ENCODE measurements at regions not wholly inside any gene's neighbourhood (a gene's known extent, or its start where the extent isn't known, plus 50 kb on each side); places are given as distances from the start of the nearest gene placed in this dataset.
"Not testable (repeated sequence)": the region's sequence is repeated elsewhere in the genome, so short reads cannot be mapped to it uniquely, and the experiment has no call there.

DNA sequence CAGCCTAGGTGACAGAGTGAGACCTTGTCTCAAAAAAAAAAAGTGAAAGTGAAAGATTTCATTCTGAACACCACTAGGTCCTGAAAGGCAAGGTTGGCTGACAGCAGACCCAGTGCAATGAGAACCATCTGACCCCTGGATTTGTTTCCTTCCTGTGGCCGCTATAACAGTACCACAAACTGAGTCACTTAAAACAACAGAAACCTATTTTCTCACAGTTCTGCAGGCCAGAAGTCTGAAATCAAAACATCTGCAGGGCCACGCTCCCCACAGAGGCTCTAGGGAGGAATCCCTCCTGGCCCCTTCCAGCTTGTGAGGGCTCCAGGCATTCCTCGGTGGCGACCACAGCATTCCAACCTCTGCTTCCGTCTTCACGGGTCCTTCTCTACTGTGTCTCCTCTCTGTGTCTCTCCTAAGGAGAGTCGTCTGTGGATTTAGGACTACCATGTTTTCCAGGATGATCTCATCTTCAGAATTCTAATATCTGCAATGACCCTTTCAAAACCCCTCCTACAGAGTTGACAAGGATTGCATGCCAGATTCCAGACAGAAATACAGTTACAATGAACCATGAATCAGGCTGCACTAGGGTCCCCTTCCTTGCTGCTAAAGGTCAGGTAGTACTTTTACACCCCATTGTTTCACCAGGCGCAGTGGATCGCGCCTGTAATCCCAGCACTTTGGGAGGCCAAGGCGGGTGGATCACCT, 78.0 kb upstream of the ADGRL1 start:
- H3K27me3 ChIP-seq; intact Hi-C loops (cut with DNase I); H3K36me3 ChIP-seq; H3K9me3 ChIP-seq; H3K27ac ChIP-seq; H3K4me3 ChIP-seq; H3K4me1 ChIP-seq; DNase-seq: not testable (repeated sequence)
- 35 to 37% methylated on average over 5 to 7 of the region's 11 CpGs for WGBS, 2 donors

DNA sequence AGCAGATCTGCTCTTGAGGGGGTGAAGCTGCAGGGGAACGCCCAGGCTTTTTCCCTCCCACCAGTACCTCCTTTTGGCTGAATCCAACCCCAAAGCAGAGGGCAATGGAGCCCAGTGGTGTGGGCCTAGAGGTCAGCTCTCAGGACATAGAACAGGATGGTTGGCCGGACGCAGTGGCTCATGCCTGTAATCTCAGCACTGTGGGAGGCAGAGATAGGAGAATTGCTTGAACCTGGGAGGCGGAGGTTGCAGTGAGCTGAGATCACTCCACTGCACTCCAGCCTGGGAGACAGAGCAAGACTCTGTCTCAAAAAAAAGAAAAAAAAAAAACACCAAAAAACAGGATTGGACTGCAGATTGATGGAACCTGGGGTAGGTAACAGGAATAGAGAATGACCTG, 73.3 kb upstream of the ADGRL1 start:
- H3K9me3 ChIP-seq; DNase-seq; intact Hi-C loops (cut with DNase I); H3K4me3 ChIP-seq; H3K36me3 ChIP-seq; H3K4me1 ChIP-seq; H3K27ac ChIP-seq; H3K27me3 ChIP-seq: not testable (repeated sequence)
- WGBS, 2 donors = 72 to 89% methylated on average over 4 of the region's 4 CpGs

DNA sequence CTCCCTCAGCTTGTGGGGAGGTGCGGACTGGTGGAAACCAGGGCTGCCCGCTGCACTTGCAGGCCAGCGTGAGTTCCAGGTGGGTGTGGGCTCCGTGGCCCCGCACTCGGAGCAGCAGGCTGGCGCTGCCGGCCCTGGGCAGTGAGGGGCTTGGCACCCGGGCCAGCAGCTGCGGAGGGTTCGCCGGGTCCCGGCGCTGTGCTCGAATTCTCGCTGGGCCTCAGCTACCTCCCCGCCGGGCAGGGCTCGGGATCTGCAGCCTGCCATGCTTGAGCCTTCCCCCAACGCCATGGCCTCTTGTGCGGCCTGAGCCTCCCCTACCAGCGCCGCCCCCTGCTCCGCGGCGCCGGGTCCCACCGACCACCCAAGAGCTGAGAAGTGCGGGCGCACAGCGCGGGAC, 71.6 kb upstream of the ADGRL1 start:
- intact Hi-C loops (cut with DNase I) = no loop called here
- Histone ChIP-seq H3K4me3 (no peak overlapping the region), H3K27me3 (peaks cover 0 to 9% (median 0%) of the 10 kb centered on the region in 4 donors), H3K4me1 (no peaks in the 10 kb centered on the region), H3K36me3 (no peaks in the 10 kb centered on the region), H3K9me3 (no peaks in the 10 kb centered on the region), H3K27ac (no peak overlapping the region)
- 95% methylated on average over 13 of the region's 32 CpGs; no CpG with 5 or more reads in 1 of the 2 donors for WGBS, 2 donors
- TF ChIP-seq POLR2A (IDR thresholded peaks at IDR 0.05) = no peak
- TF ChIP-seq, protein P1, sequence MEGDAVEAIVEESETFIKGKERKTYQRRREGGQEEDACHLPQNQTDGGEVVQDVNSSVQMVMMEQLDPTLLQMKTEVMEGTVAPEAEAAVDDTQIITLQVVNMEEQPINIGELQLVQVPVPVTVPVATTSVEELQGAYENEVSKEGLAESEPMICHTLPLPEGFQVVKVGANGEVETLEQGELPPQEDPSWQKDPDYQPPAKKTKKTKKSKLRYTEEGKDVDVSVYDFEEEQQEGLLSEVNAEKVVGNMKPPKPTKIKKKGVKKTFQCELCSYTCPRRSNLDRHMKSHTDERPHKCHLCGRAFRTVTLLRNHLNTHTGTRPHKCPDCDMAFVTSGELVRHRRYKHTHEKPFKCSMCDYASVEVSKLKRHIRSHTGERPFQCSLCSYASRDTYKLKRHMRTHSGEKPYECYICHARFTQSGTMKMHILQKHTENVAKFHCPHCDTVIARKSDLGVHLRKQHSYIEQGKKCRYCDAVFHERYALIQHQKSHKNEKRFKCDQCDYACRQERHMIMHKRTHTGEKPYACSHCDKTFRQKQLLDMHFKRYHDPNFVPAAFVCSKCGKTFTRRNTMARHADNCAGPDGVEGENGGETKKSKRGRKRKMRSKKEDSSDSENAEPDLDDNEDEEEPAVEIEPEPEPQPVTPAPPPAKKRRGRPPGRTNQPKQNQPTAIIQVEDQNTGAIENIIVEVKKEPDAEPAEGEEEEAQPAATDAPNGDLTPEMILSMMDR (IDR thresholded peaks at IDR 0.05) = no peak
- DNase-seq = no peak

DNA sequence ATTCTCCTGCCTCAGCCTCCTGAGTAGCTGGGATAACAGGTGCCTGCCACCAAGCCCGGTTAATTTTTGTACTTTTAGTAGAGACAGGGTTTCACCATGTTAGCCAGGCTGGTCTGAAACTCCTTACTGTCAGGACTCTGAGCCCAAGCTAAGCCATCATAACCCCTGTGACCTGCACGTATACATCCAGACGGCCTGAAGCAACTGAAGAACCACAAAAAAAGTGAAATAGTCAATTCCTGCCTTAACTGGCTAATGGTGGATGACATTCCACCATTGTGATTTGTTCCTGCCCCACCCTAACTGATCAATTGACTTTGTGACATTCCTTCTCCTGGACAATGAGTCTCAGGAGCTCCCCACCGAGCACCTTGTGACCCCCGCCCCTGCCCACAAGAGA, 69.9 kb upstream of the ADGRL1 start:
- DNase-seq; intact Hi-C loops (cut with DNase I); H3K4me3 ChIP-seq; H3K36me3 ChIP-seq; H3K27ac ChIP-seq; H3K4me1 ChIP-seq; H3K9me3 ChIP-seq: not testable (repeated sequence)
- H3K27me3 ChIP-seq = peaks cover 0 to 20% (median 0%) of the 10 kb centered on the region in 4 donors
- 78 to 80% methylated on average over 5 of the region's 5 CpGs for WGBS, 2 donors

GRCh38 chr19:14272623-14273022, 66.7 kb upstream of the ADGRL1 start:
- Histone ChIP-seq H3K27ac (no peak overlapping the region), H3K27me3 (peaks cover 0 to 19% (median 0%) of the 10 kb centered on the region in 4 donors), H3K9me3 (no peaks in the 10 kb centered on the region), H3K4me3 (no peak overlapping the region), H3K4me1 (no peaks in the 10 kb centered on the region), H3K36me3 (no peaks in the 10 kb centered on the region)
- intact Hi-C loops (cut with DNase I) = no loop called here
- TF ChIP-seq, protein P1 (IDR thresholded peaks at IDR 0.05) = no peak
- TF ChIP-seq POLR2A (IDR thresholded peaks at IDR 0.05) = no peak
- DNase-seq = no peak
- 89 to 100% methylated on average over 4 of the region's 4 CpGs for WGBS, 2 donors

- intact Hi-C loops (cut with DNase I) = no loop called here
- H3K27ac ChIP-seq = no peak overlapping the region
- H3K9me3 ChIP-seq = no peaks in the 10 kb centered on the region
- H3K36me3 ChIP-seq = no peaks in the 10 kb centered on the region
- 38 to 56% methylated on average over 1 of the region's 1 CpG for WGBS, 2 donors
- peaks cover 0 to 26% (median 0%) of the 10 kb centered on the region in 4 donors for H3K27me3 ChIP-seq
- no peaks in the 10 kb centered on the region for H3K4me1 ChIP-seq
- no peak overlapping the region for H3K4me3 ChIP-seq
- DNase-seq = no peak
- no peak for TF ChIP-seq POLR2A (IDR thresholded peaks at IDR 0.05)
- TF ChIP-seq, protein P1 (IDR thresholded peaks at IDR 0.05) = no peak
Observed at GRCh38 chr19:14271840-14272239, 65.9 kb upstream of the ADGRL1 start.

DNA sequence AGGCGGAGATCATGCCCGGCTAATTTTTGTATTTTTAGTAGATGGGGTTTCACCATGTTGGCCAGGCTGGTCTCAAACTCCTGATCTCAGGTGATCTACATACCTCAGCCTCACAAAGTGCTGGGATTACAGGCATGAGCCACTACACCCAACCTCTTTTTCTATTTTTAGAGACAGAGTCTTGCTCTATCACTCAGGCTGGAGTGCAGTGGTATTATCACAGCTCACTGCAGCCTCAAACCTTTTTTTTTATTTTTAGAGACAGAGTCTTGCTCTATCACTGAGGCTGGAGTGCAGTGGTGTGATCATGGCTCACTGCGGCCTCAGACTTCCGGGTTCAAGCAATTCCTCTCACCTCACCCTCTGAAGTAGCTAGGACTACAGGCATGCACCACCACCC, 64.6 kb upstream of the ADGRL1 start:
- DNase-seq; H3K4me1 ChIP-seq; intact Hi-C loops (cut with DNase I); H3K36me3 ChIP-seq; H3K27ac ChIP-seq; H3K4me3 ChIP-seq; H3K9me3 ChIP-seq: not testable (repeated sequence)
- H3K27me3 ChIP-seq = peaks cover 0 to 39% (median 0%) of the 10 kb centered on the region in 4 donors
- WGBS, 2 donors = 87 to 88% methylated on average over 3 to 4 of the region's 4 CpGs

All from esophagus squamous epithelium (tissue), 5 donors.